ENCODE measurements at regions not wholly inside any gene's neighbourhood (a gene's known extent, or its start where the extent isn't known, plus 50 kb on each side); places are given as distances from the start of the nearest gene placed in this dataset.

GRCh38 chr15:68497206-68497910 is 65.4 kb upstream of the ITGA11 start:
- DNase-seq = no peak
- BruUV-seq (replicated peaks) = no TSS peak
- Histone ChIP-seq H3K9me3 (no peaks in the 10 kb centered on the region), H3K36me3 (ENCODE audit: control insufficient read depth, insufficient read depth, low read length) (no peaks in the 10 kb centered on the region), H3K4me3 (ENCODE audit: low read depth, low read length) (no peak overlapping the region), H3K27me3 (replicated peaks; ENCODE audit: control insufficient read depth, insufficient read depth, low read length) (no peaks in the 10 kb centered on the region), H3K4me1 (no peaks in the 10 kb centered on the region)
- intact Hi-C loops (cut with micrococcal nuclease; ENCODE audit: unreplicated experiment) = no loop called here
- ChIA-PET POLR2A (no interaction called here), CTCF (no interaction called here)
- no peak overlapping the region for H3K27ac Mint-ChIP-seq (ENCODE audit: unreplicated experiment)
- TF ChIP-seq CTCF (IDR thresholded peaks at IDR 0.05; ENCODE audit: insufficient read depth in 1 of 2, low read depth in 1 of 2, low read length in 1 of 2, severe bottlenecking in 1 of 2, unreplicated experiment in 1 of 2) = no peak
- no peaks in the 10 kb centered on the region for H3K36me3 Mint-ChIP-seq (ENCODE audit: insufficient read depth, unreplicated experiment)
- H3K9me3 Mint-ChIP-seq (ENCODE audit: unreplicated experiment) = no peaks in the 10 kb centered on the region
- H3K4me3 Mint-ChIP-seq (ENCODE audit: unreplicated experiment) = no peak overlapping the region
- peaks cover 13% of the 10 kb centered on the region for H3K27me3 Mint-ChIP-seq (ENCODE audit: insufficient read depth, unreplicated experiment)
- no peaks in the 10 kb centered on the region for H3K4me1 Mint-ChIP-seq (ENCODE audit: low read depth, unreplicated experiment)

- Mint-ChIP-seq H3K27me3 (ENCODE audit: insufficient read depth, unreplicated experiment) (peaks cover 13% of the 10 kb centered on the region), H3K36me3 (ENCODE audit: insufficient read depth, unreplicated experiment) (no peaks in the 10 kb centered on the region), H3K4me1 (ENCODE audit: low read depth, unreplicated experiment) (no peaks in the 10 kb centered on the region), H3K27ac (ENCODE audit: unreplicated experiment) (no peak overlapping the region), H3K4me3 (ENCODE audit: unreplicated experiment) (no peak overlapping the region), H3K9me3 (ENCODE audit: unreplicated experiment) (no peaks in the 10 kb centered on the region)
- ChIA-PET CTCF (no interaction called here), POLR2A (no interaction called here)
- H3K27me3 ChIP-seq (replicated peaks; ENCODE audit: control insufficient read depth, insufficient read depth, low read length) = no peaks in the 10 kb centered on the region
- no peak for DNase-seq
- no TSS peak for BruUV-seq (replicated peaks)
- no peaks in the 10 kb centered on the region for H3K4me1 ChIP-seq
- intact Hi-C loops (cut with micrococcal nuclease; ENCODE audit: unreplicated experiment) = no loop called here
- no peaks in the 10 kb centered on the region for H3K36me3 ChIP-seq (ENCODE audit: control insufficient read depth, insufficient read depth, low read length)
- H3K4me3 ChIP-seq (ENCODE audit: low read depth, low read length) = no peak overlapping the region
- no peak for TF ChIP-seq CTCF (IDR thresholded peaks at IDR 0.05; ENCODE audit: insufficient read depth in 1 of 2, low read depth in 1 of 2, low read length in 1 of 2, severe bottlenecking in 1 of 2, unreplicated experiment in 1 of 2)
- no peaks in the 10 kb centered on the region for H3K9me3 ChIP-seq
Measured at GRCh38 chr15:68498076-68498475, 66.1 kb upstream of the ITGA11 start.

- H3K27me3 Mint-ChIP-seq (ENCODE audit: insufficient read depth, unreplicated experiment) = peaks cover 9% of the 10 kb centered on the region
- intact Hi-C loops (cut with micrococcal nuclease; ENCODE audit: unreplicated experiment) = no loop called here
- H3K27ac Mint-ChIP-seq (ENCODE audit: unreplicated experiment) = no peak overlapping the region
- no peak overlapping the region for H3K4me3 ChIP-seq (ENCODE audit: low read depth, low read length)
- no TSS peak for BruUV-seq (replicated peaks)
- H3K36me3 Mint-ChIP-seq (ENCODE audit: insufficient read depth, unreplicated experiment) = no peaks in the 10 kb centered on the region
- no peaks in the 10 kb centered on the region for H3K9me3 ChIP-seq
- no peak for DNase-seq
- no peaks in the 10 kb centered on the region for H3K36me3 ChIP-seq (ENCODE audit: control insufficient read depth, insufficient read depth, low read length)
- no peak overlapping the region for H3K4me3 Mint-ChIP-seq (ENCODE audit: unreplicated experiment)
- TF ChIP-seq CTCF (IDR thresholded peaks at IDR 0.05; ENCODE audit: insufficient read depth in 1 of 2, low read depth in 1 of 2, low read length in 1 of 2, severe bottlenecking in 1 of 2, unreplicated experiment in 1 of 2) = no peak
- H3K4me1 ChIP-seq = no peaks in the 10 kb centered on the region
- no peaks in the 10 kb centered on the region for H3K4me1 Mint-ChIP-seq (ENCODE audit: low read depth, unreplicated experiment)
- ChIA-PET CTCF (no interaction called here), POLR2A (no interaction called here)
- H3K9me3 Mint-ChIP-seq (ENCODE audit: unreplicated experiment) = no peaks in the 10 kb centered on the region
- H3K27me3 ChIP-seq (replicated peaks; ENCODE audit: control insufficient read depth, insufficient read depth, low read length) = no peaks in the 10 kb centered on the region
Measured at GRCh38 chr15:68499620-68500312, 67.8 kb upstream of the ITGA11 start.
